ENCODE measurements at regions not wholly inside any gene's neighbourhood (a gene's known extent, or its start where the extent isn't known, plus 50 kb on each side); places are given as distances from the start of the nearest gene placed in this dataset.
"Not testable (repeated sequence)": the region's sequence is repeated elsewhere in the genome, so short reads cannot be mapped to it uniquely, and the experiment has no call there.

DNA sequence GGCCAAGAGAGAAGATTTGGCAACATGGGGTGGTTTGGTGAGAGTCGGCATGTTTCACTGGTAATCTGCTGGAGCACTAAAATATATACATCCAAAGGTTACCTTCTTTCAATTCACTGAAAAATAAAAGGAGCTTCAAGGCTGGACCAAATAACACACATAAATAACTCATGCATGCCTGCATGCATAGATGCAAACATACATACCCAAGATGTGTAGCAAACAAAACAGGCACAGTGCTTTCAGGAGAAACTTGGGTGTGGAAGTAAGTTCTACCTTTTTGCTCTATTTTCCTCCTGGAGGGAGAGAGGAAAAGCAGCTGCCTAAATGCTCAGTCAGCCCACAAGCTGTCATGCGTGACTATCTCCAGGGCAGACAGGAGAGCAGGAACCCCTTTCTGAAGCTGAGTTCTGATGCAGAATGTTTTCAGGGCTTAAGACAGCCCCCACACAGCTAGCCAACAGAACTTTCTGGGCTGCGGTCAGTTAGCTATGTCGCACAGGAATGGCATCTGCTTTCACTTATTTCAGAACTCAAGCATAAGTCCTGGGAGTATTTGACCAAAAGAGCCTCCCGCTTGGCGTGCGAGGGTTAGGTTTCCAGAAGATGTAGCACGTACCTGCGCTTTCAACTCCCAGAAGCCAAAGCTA is 166.2 kb downstream of the TOMM20 start:
- intact Hi-C loops (cut with micrococcal nuclease), result loop anchor here (2.0 to 5.0 kb wide), 3 partner anchors 120 to 465 kb away; no protein-coding TSS in a partner anchor

GRCh38 chr1:234961456-234962339 is 166.9 kb downstream of the TOMM20 start:
- intact Hi-C loops (cut with micrococcal nuclease), result loop anchor here (2.0 to 5.0 kb wide), 3 partner anchors 121 to 464 kb away; no protein-coding TSS in a partner anchor

DNA sequence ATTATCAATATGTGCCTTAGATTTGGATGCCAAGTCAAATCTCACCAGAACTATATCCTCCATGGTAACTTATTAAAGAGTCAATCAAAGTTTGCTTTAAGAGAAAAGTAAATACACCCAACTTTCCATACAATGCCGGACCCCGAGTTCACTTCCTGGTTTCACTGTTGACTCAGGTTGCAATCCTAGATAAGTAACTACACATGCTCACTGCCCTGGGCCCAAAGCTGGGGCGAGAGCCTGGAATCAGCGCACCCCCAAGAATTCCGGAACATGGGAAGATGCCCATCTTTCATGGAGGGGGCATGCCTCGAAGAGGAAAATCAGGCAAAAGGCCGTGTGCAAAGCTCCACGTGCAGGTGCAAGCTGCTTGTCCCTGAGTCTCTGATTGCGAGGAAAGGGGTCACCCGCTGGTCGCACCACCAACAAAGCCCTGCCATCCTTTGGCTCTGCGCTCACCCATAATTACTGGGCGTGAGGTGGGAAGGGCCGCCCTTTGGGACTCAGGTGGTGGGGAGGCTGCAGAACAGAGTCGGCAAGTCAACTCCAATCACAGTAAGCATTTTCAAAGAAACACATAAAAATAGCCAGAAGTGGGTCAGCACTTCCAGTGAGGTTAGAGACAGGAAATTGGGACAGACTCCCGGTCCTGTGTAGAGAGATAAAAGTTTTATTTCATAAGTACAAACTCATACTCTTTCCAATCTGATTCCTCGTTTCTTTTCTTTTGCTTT is 167.7 kb downstream of the TOMM20 start:
- intact Hi-C loops (cut with micrococcal nuclease), result loop anchor here (5.0 kb wide), 1 partner anchor 464 kb away; no protein-coding TSS in a partner anchor

GRCh38 chr1:234958706-234959657 is 169.7 kb downstream of the TOMM20 start:
- intact Hi-C loops (cut with micrococcal nuclease), result no loop called here

DNA sequence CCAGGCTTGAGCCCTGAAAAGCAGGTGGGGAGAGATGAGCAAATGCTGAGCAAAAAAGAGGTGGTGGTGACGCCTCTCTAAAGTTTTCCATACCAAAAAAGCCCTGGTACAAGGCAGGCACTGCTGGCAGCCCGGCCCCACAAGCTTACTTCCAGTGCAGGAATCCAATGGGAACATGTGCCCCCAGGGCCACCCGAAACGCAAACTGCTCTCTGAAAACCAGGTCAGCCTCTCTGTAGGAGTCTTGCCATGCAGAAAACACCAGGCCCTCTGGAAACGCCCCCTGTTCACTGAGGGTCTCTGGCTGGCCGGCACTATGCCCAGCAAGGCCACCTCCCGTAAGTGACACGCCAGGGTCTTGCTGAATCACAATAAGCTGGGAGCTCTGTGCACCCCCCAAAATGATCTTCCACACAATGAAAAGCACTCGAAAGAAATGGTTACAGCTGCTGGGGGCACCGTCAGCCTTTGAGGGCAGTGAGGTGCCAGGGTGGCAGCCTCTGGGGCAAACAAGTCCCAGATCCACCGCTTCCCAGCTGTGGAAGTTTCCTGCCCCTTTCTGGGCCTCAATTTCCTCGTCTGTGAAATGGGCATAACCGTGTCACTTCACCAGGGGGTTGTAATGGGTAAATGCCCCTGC is 170.5 kb downstream of the TOMM20 start:
- intact Hi-C loops (cut with micrococcal nuclease), result no loop called here

- intact Hi-C loops (cut with micrococcal nuclease), result no loop called here
Measured at GRCh38 chr1:234957330-234958065, 171.1 kb downstream of the TOMM20 start.

- intact Hi-C loops (cut with micrococcal nuclease), result no loop called here
Measured at GRCh38 chr1:234956821-234957329, 171.8 kb downstream of the TOMM20 start.

DNA sequence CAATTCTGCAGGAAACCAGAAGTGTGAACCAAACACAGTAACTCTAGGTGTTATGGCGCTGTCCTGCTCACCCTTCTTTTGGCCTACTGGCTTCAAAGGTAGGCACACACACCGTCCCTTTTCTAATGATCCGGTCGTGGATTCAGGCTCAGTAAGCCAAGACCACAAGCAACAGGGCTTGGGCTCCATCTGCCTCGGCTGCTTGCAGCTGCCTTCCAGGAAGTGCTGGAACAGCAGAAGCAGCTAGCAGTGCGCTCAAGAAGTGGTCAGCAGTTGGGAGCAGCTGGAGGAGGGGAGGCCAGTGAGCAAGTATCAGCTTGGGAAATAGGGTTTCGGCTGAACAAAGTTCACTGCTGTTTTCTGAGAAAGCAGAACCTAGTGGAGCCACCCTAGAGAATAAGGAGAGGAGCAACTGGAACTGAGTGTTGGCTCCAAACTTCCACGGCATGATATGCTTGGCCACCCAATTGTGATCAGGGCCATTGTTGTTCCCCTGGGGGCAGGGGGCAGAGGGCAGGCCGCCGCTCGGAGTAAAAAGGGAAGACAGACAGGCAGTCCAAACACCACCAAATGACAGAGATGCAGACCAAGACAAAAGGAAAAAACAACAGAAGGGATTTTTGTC is 173.4 kb downstream of the TOMM20 start:
- intact Hi-C loops (cut with micrococcal nuclease), result no loop called here

GRCh38 chr1:234954613-234955012 is 174.0 kb downstream of the TOMM20 start:
- intact Hi-C loops (cut with micrococcal nuclease), result no loop called here

GRCh38 chr1:234953655-234954405 is 174.8 kb downstream of the TOMM20 start:
- intact Hi-C loops (cut with micrococcal nuclease), result no loop called here

- intact Hi-C loops (cut with micrococcal nuclease), result no loop called here
Measured at GRCh38 chr1:234950598-234950997, 178.0 kb downstream of the TOMM20 start.

DNA sequence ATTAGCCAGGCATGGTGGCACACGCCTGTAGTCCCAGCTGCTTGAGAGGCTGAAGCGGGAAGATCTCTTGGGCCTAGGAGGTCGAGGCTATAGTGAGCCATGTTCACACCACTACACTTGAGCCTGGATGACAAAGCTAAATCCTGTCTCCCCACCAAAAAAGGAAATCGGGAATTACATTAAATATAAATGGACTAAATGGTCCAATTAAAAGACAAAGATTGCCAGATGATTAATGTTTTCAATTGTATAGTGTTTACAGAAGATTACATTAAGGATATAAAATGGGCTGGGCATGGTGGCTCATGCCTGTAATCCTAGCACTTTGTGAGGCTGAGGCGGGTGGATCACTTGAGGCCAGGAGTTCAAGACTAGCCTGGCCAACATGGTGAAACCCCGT is 179.1 kb downstream of the TOMM20 start:
- intact Hi-C loops (cut with micrococcal nuclease), result not testable (repeated sequence)

DNA sequence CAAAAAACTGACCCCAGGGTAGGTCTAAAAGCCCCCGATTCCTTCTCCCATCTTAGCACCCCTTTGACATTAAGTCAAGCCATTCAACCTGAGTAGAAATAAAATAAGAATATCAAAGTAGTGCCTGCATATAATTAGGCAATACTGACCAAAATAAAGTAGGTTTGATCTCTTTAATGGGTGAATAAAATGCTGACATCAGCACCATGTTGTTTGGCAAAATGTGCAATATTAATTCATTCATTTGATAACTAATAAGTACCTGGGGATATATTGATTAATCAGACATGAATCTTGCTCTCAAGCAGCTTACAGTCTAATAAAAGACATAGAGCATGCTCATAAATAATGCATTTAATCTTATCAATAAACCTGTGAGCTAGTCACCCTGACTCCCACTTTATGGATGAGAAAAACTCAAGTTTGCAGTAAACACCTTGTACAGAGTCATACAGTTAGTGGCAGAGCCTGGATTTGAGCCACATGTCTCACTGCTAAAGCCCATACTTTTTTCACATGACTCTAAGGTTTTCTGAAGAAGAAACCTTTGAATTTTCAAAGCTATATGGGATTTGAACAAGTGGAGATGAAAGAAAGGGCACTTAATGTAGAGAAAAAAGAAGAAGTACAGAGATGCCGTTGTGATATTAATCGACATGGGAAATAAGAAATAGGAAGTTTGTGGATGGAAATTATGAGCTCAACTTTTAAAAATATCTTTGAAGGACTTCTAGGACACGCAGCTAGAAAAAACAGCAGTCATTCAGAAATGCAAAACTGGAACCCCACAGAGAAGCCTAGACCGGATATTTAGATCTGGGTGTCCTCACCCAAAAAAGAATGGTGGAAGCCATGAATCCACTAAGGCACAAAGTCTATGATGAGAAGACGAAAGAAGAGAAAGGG is 183.9 kb downstream of the TOMM20 start:
- intact Hi-C loops (cut with micrococcal nuclease), result no loop called here

- intact Hi-C loops (cut with micrococcal nuclease), result no loop called here
Measured at GRCh38 chr1:234943836-234944402, 184.7 kb downstream of the TOMM20 start.

- intact Hi-C loops (cut with micrococcal nuclease), result no loop called here
Measured at GRCh38 chr1:234942879-234943506, 185.6 kb downstream of the TOMM20 start.

DNA sequence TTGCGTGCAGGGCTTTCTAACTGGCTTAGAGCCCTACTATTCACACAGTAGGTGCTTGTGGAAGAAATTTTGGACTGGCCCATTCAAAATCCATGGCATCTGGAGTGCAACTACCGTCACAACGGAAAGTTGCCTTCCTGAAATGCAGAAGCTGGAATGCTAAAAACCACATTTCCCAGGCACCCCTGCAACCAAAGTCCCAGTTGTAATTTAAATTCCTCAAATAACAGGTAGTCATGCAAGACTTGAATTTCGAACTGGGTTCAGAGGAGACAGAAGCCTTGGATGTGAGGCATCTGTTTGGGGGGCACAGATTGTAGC is 186.7 kb downstream of the TOMM20 start:
- intact Hi-C loops (cut with micrococcal nuclease), result no loop called here
